ENCODE measurements at regions not wholly inside any gene's neighbourhood (a gene's known extent, or its start where the extent isn't known, plus 50 kb on each side); places are given as distances from the start of the nearest gene placed in this dataset.

DNA sequence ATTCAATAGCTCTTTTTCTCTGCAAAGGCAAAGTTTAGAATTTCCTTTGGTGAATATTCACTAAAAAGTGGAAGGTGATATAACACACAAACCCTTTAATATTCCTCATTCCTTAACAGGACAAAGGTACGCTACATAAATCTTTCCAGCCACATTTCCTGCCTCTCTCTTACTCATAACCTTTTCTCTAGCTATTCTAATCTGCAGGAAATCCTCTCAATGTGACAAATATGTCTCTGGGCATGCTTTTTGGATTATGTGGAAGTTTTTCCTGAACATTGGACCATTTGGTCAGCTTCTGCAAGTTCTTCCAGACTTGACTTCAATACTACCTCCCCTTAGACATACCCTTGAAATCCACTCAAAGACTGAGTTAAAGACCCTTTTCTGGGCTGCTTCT is 186.3 kb upstream of the TUSC1 start:
- CTCF ChIA-PET = no interaction called here
- no peaks in the 10 kb centered on the region for H3K36me3 Mint-ChIP-seq
- no peak overlapping the region for H3K27ac Mint-ChIP-seq
- DNase-seq (ENCODE audit: low spot score) (no peak), ATAC-seq (no peak)
- TF ChIP-seq SMAD3 (CRISPR knock-in tag; IDR thresholded peaks at IDR 0.05; ENCODE audit: borderline replicate concordance) (no peak), ZBTB21 (CRISPR knock-in tag; IDR thresholded peaks at IDR 0.05; ENCODE audit: borderline replicate concordance) (no peak), ZNF671 (CRISPR knock-in tag; IDR thresholded peaks at IDR 0.05) (no peak), SOX15 (CRISPR knock-in tag; IDR thresholded peaks at IDR 0.05) (no peak), NFATC4 (CRISPR knock-in tag; IDR thresholded peaks at IDR 0.05) (no peak), ZNF416 (CRISPR knock-in tag; IDR thresholded peaks at IDR 0.05) (no peak), ESRRA (CRISPR knock-in tag; IDR thresholded peaks at IDR 0.05; ENCODE audit: borderline replicate concordance) (no peak), SMAD4 (CRISPR knock-in tag; IDR thresholded peaks at IDR 0.05) (no peak), CREB1 (CRISPR knock-in tag; IDR thresholded peaks at IDR 0.05) (no peak), HMGA2 (CRISPR knock-in tag; IDR thresholded peaks at IDR 0.05) (no peak)
- TF ChIP-seq, protein P1, sequence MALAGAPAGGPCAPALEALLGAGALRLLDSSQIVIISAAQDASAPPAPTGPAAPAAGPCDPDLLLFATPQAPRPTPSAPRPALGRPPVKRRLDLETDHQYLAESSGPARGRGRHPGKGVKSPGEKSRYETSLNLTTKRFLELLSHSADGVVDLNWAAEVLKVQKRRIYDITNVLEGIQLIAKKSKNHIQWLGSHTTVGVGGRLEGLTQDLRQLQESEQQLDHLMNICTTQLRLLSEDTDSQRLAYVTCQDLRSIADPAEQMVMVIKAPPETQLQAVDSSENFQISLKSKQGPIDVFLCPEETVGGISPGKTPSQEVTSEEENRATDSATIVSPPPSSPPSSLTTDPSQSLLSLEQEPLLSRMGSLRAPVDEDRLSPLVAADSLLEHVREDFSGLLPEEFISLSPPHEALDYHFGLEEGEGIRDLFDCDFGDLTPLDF (CRISPR knock-in tag; IDR thresholded peaks at IDR 0.05) = no peak
- TF ChIP-seq, protein P2, sequence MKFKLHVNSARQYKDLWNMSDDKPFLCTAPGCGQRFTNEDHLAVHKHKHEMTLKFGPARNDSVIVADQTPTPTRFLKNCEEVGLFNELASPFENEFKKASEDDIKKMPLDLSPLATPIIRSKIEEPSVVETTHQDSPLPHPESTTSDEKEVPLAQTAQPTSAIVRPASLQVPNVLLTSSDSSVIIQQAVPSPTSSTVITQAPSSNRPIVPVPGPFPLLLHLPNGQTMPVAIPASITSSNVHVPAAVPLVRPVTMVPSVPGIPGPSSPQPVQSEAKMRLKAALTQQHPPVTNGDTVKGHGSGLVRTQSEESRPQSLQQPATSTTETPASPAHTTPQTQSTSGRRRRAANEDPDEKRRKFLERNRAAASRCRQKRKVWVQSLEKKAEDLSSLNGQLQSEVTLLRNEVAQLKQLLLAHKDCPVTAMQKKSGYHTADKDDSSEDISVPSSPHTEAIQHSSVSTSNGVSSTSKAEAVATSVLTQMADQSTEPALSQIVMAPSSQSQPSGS (CRISPR knock-in tag; IDR thresholded peaks at IDR 0.05; ENCODE audit: borderline replicate concordance, low read depth) = no peak
- TF ChIP-seq, protein P3, sequence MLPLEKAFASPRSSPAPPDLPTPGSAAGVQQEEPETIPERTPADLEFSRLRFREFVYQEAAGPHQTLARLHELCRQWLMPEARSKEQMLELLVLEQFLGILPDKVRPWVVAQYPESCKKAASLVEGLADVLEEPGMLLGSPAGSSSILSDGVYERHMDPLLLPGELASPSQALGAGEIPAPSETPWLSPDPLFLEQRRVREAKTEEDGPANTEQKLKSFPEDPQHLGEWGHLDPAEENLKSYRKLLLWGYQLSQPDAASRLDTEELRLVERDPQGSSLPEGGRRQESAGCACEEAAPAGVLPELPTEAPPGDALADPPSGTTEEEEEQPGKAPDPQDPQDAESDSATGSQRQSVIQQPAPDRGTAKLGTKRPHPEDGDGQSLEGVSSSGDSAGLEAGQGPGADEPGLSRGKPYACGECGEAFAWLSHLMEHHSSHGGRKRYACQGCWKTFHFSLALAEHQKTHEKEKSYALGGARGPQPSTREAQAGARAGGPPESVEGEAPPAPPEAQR (CRISPR knock-in tag; IDR thresholded peaks at IDR 0.05) = no peak
- TF ChIP-seq, protein P4, sequence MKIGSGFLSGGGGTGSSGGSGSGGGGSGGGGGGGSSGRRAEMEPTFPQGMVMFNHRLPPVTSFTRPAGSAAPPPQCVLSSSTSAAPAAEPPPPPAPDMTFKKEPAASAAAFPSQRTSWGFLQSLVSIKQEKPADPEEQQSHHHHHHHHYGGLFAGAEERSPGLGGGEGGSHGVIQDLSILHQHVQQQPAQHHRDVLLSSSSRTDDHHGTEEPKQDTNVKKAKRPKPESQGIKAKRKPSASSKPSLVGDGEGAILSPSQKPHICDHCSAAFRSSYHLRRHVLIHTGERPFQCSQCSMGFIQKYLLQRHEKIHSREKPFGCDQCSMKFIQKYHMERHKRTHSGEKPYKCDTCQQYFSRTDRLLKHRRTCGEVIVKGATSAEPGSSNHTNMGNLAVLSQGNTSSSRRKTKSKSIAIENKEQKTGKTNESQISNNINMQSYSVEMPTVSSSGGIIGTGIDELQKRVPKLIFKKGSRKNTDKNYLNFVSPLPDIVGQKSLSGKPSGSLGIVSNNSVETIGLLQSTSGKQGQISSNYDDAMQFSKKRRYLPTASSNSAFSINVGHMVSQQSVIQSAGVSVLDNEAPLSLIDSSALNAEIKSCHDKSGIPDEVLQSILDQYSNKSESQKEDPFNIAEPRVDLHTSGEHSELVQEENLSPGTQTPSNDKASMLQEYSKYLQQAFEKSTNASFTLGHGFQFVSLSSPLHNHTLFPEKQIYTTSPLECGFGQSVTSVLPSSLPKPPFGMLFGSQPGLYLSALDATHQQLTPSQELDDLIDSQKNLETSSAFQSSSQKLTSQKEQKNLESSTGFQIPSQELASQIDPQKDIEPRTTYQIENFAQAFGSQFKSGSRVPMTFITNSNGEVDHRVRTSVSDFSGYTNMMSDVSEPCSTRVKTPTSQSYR (CRISPR knock-in tag; IDR thresholded peaks at IDR 0.05) = no peak
- TF ChIP-seq, protein P5, sequence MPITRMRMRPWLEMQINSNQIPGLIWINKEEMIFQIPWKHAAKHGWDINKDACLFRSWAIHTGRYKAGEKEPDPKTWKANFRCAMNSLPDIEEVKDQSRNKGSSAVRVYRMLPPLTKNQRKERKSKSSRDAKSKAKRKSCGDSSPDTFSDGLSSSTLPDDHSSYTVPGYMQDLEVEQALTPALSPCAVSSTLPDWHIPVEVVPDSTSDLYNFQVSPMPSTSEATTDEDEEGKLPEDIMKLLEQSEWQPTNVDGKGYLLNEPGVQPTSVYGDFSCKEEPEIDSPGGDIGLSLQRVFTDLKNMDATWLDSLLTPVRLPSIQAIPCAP (CRISPR knock-in tag; IDR thresholded peaks at IDR 0.05) = no peak
- TF ChIP-seq, protein P6, sequence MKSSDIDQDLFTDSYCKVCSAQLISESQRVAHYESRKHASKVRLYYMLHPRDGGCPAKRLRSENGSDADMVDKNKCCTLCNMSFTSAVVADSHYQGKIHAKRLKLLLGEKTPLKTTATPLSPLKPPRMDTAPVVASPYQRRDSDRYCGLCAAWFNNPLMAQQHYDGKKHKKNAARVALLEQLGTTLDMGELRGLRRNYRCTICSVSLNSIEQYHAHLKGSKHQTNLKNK (CRISPR knock-in tag; IDR thresholded peaks at IDR 0.05) = no peak
- TF ChIP-seq, protein P7, sequence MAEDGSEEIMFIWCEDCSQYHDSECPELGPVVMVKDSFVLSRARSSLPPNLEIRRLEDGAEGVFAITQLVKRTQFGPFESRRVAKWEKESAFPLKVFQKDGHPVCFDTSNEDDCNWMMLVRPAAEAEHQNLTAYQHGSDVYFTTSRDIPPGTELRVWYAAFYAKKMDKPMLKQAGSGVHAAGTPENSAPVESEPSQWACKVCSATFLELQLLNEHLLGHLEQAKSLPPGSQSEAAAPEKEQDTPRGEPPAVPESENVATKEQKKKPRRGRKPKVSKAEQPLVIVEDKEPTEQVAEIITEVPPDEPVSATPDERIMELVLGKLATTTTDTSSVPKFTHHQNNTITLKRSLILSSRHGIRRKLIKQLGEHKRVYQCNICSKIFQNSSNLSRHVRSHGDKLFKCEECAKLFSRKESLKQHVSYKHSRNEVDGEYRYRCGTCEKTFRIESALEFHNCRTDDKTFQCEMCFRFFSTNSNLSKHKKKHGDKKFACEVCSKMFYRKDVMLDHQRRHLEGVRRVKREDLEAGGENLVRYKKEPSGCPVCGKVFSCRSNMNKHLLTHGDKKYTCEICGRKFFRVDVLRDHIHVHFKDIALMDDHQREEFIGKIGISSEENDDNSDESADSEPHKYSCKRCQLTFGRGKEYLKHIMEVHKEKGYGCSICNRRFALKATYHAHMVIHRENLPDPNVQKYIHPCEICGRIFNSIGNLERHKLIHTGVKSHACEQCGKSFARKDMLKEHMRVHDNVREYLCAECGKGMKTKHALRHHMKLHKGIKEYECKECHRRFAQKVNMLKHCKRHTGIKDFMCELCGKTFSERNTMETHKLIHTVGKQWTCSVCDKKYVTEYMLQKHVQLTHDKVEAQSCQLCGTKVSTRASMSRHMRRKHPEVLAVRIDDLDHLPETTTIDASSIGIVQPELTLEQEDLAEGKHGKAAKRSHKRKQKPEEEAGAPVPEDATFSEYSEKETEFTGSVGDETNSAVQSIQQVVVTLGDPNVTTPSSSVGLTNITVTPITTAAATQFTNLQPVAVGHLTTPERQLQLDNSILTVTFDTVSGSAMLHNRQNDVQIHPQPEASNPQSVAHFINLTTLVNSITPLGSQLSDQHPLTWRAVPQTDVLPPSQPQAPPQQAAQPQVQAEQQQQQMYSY (CRISPR knock-in tag; IDR thresholded peaks at IDR 0.05) = no peak
- TF ChIP-seq, protein P8, sequence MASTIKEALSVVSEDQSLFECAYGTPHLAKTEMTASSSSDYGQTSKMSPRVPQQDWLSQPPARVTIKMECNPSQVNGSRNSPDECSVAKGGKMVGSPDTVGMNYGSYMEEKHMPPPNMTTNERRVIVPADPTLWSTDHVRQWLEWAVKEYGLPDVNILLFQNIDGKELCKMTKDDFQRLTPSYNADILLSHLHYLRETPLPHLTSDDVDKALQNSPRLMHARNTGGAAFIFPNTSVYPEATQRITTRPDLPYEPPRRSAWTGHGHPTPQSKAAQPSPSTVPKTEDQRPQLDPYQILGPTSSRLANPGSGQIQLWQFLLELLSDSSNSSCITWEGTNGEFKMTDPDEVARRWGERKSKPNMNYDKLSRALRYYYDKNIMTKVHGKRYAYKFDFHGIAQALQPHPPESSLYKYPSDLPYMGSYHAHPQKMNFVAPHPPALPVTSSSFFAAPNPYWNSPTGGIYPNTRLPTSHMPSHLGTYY (CRISPR knock-in tag; IDR thresholded peaks at IDR 0.05) = no peak
- TF ChIP-seq, protein P9, sequence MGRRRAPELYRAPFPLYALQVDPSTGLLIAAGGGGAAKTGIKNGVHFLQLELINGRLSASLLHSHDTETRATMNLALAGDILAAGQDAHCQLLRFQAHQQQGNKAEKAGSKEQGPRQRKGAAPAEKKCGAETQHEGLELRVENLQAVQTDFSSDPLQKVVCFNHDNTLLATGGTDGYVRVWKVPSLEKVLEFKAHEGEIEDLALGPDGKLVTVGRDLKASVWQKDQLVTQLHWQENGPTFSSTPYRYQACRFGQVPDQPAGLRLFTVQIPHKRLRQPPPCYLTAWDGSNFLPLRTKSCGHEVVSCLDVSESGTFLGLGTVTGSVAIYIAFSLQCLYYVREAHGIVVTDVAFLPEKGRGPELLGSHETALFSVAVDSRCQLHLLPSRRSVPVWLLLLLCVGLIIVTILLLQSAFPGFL (CRISPR knock-in tag; IDR thresholded peaks at IDR 0.05; ENCODE audit: borderline replicate concordance) = no peak
- POLR2A ChIA-PET = no interaction called here
- H3K9me3 Mint-ChIP-seq = peaks cover 16% of the 10 kb centered on the region
- H3K27me3 Mint-ChIP-seq (ENCODE audit: low read depth) = no peaks in the 10 kb centered on the region
- no peak overlapping the region for H3K4me3 Mint-ChIP-seq
- H3K4me1 Mint-ChIP-seq = no peaks in the 10 kb centered on the region
